ENCODE measurements at regions not wholly inside any gene's neighbourhood (a gene's known extent, or its start where the extent isn't known, plus 50 kb on each side); places are given as distances from the start of the nearest gene placed in this dataset.

- no peak for DNase-seq
Measured at GRCh38 chr9:19650312-19650711, 138.5 kb downstream of the SLC24A2 start.

DNA sequence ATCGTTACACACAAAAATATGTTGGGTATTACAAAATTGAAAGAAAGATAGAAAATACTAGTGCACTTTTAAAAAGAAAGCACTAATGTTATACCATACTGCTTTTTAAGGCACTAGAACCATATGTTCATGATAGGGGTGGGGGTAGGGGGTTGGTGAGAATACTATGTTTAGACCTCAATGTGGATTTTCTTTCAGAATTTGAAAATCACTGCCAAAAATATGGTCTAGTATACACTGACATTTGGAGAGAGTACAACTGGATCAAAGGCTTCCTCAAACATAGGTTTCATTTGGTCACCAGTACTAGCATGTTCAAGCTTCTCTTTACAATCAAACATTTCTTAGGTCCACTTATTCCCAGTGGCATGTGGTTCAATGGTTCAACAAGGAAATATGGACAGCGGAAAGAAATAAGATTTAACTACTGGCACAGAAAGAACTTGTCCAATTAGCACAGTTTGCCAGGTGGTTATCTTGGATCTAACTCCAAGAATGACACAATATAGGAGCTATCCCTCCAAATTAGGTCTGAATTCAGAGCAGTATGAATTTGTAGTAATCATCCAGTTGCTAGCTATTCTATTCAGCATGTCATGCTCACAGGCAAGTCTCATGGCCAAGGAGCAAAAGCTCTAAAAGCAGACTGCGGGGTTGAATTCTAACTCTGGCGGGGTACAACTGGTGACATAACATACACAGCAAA lies 139.3 kb downstream of the SLC24A2 start:
- DNase-seq: no peak

DNA sequence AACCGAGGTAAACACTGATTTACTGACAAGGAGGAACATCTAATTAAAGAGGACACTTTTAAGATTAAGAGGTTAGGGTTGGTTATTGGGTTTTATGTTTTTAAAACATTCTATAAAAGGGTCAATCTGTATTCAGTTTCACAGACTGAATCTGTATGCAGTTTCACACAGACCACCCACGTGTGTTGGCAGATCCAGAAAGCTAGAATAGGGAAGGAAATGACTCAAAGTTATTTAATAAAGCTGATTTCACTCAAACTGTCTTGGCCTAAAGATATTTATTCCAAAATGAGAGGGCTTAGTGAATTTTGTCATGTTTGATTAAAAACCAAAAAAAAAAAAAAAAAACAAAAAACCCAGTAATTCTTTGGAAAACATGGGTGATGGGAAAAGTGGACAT lies 140.2 kb downstream of the SLC24A2 start:
- peak; percentile 50 to 76 for DNase-seq

DNA sequence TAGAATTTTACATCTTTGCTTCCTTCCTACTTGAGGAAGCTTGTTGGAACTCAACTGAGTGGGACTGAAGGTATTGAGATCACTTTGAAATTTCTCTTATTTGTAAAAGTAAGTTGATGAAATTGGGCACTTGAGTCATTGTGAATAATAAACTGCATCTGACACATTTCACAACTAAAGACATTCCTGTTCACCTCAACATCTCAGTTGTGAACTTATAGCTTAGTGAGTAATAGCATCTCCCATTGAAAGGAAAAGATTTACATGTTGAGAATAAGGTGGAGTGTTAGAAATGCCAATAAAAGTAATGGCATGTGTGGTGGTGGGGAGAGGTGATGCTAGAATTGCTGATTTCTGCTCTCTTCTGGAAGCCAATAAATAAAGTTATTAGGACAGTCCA lies 145.0 kb downstream of the SLC24A2 start:
- DNase-seq: peak in 1 of 2 donors; percentile 42

- no peak for DNase-seq
Measured at GRCh38 chr9:19642256-19642655, 146.6 kb downstream of the SLC24A2 start.

- no peak for DNase-seq
Measured at GRCh38 chr9:19641046-19641445, 147.8 kb downstream of the SLC24A2 start.

GRCh38 chr9:19640014-19640413 lies 148.8 kb downstream of the SLC24A2 start:
- DNase-seq: no peak

- no peak for DNase-seq
Measured at GRCh38 chr9:19637084-19637483, 151.8 kb downstream of the SLC24A2 start.

- DNase-seq: no peak
Measured at GRCh38 chr9:19634881-19635280, 154.0 kb downstream of the SLC24A2 start.

- no peak for DNase-seq
Measured at GRCh38 chr9:19631181-19631580, 157.7 kb downstream of the SLC24A2 start.

- DNase-seq: peak; percentile 31 to 62
Measured at GRCh38 chr9:19630760-19631159, 158.1 kb downstream of the SLC24A2 start.

- no peak for DNase-seq
Measured at GRCh38 chr9:19629488-19629887, 159.3 kb downstream of the SLC24A2 start.

DNA sequence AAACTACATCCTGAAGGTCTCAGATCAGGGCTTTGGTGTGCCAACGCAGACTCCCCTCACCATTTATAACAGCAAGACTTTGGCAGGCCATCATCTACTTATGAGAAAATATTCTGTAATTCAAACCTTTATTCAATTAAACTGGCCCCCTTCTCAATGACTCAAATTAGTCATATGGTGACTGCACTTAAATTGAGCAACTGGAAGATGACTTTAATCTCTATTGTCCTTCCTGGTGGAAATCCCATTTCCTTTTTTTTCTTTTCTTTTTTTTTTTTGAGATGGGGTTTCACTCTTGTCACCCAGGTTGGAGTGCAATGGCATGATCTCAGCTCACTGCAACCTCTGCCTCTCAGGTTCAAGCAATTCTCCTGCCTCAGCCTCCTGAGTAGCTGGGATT lies 163.4 kb downstream of the SLC24A2 start:
- peak in 1 of 2 donors; percentile 13 for DNase-seq

DNA sequence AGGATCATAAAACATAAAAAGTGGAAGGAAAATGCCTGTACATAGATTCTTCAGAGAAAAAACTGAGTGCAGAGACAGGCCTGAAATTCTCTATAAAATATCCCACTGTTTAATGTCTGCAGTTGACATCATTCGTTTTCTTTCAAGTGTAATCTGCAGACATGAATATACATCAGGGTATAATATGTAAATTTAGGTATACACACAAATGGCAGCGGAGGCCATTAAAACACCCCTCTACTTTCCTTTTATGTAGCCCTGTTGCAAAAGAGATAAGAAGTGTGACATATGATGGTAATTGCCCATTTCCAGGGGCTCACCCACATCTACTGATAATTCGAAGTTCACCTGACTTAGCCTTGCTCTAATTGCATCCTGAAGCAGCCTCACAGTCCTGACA lies 164.3 kb downstream of the SLC24A2 start:
- DNase-seq: no peak

GRCh38 chr9:19623941-19624340 lies 164.9 kb downstream of the SLC24A2 start:
- no peak for DNase-seq

GRCh38 chr9:19620326-19620725 lies 168.5 kb downstream of the SLC24A2 start:
- DNase-seq: no peak

GRCh38 chr9:19619221-19619620 lies 169.6 kb downstream of the SLC24A2 start:
- DNase-seq: no peak

GRCh38 chr9:19618816-19619215 lies 170.0 kb downstream of the SLC24A2 start:
- no peak for DNase-seq

GRCh38 chr9:19615036-19615624 lies 173.7 kb downstream of the SLC24A2 start:
- no peak for DNase-seq

DNA sequence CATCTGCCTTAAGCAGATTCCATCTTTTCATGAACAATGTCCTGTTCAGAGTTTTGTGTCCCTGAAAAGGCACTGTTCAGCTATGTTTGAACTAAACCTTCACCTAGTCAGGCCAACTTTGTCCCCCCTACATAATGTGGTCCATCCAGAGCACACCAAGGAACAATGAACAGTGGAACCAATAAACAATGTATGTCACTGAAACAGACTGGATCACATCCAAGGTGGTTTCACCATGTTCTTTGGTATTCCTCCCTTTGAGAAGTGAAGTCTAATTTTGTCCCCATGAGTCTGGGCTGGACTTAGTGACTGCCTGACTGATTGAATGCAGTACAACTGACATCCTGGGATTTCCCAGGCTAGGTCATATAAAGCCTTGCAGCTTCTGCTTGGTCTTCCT lies 174.5 kb downstream of the SLC24A2 start:
- DNase-seq: no peak

- DNase-seq: no peak
Measured at GRCh38 chr9:19600538-19600937, 188.3 kb downstream of the SLC24A2 start.

DNA sequence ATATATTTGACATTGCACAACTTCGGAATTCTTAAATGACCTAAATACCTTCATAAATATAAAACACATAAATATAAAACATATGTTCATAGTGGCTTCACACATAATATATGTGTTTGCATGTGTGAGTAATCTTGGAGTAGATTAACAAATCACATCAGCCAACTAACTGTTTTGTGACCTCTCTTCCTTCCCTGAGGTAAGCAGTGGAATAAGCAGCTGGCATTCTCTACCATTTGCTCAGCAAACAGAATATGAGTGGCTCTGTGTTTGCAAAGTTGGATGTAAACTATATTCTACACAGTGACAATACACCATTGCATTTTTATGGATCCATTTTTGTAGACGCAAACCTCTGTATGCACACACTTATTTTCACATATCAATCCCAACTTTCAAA lies 189.9 kb downstream of the ACER2 start:
- no peak for DNase-seq

DNA sequence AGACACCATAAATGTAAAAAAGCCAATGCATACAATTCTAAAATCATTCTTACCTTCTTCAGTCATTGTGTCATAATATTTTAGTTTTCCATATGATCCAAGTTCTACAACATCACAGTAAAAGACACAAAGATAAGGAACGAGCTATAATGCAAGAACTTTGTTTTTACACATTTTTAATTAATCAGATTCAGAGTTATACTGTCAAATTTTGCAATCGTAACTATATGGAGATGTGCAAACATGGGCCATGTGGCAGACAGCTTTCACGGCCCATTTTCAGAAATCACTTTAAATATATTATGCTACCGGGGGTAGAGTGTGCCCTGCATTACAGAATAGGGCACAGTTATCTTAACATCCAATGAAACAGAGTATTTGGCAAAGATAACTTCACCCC lies 188.4 kb downstream of the ACER2 start:
- DNase-seq: no peak

DNA sequence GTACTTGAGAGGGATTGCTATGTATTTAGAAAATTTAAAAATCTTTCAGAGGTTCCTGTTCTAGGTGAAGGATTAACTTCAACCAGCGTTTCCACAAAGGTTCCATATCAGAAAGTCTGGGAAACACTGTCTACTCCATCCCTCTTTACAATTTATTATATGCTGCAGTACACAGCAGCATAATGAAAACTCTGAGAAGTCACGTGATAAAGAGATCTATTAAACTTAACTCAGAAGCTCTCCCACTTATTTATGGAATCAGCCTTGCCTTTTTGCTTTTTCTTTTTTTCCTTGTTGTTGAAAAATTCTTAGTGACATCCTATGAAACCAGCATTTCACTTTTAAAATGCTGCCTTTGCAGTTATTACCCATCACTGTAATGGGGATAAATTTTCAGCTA lies 186.2 kb downstream of the ACER2 start:
- no peak for DNase-seq

GRCh38 chr9:19587678-19588077 lies 178.9 kb downstream of the ACER2 start:
- DNase-seq: no peak
